Stimulated activated naive B cell treated with anti-CD40 and anti-IgM and Interleukin-4, amounts not matched to agents 10 μg/mL and 1 μg/mL and 100 μg/mL, for 72 hours (primary cell): ENCODE measurements at regions not wholly inside any gene's neighbourhood (a gene's known extent, or its start where the extent isn't known, plus 50 kb on each side); places are given as distances from the start of the nearest gene placed in this dataset.

Source experiments
- ATAC-seq, 2 donors: fragments of 150-1000 bp; cut with Tn5 transposase; replicated peaks; 2 replicates each; pipeline ENCODE4 v1.10.0; 2021; ENCODE audit warnings: moderate library complexity in 1 of 2
- DNase-seq: peaks from one replicate; pipeline ENCODE4 v3.0.0; 2021
- H3K27ac Mint-ChIP-seq: one replicate; pipeline ENCODE4 v1.8.0; 2022; ENCODE audit warnings: mild to moderate bottlenecking, mixed read lengths
- H3K27me3 Mint-ChIP-seq, 2 donors: one replicate each; pipeline ENCODE4 v1.8.0; 2022; ENCODE audit warnings: mixed read lengths in 2 of 2
- H3K36me3 Mint-ChIP-seq, 2 donors: one replicate each; pipeline ENCODE4 v1.8.0; 2022; ENCODE audit warnings: mixed read lengths in 2 of 2, mild to moderate bottlenecking in 1 of 2
- H3K4me1 Mint-ChIP-seq, 2 donors: one replicate each; pipeline ENCODE4 v1.8.0; 2022; ENCODE audit warnings: mixed read lengths in 2 of 2, mild to moderate bottlenecking in 1 of 2
- H3K4me3 Mint-ChIP-seq, 2 donors: one replicate each; pipeline ENCODE4 v1.8.0; 2022; ENCODE audit warnings: mild to moderate bottlenecking in 2 of 2, mixed read lengths in 2 of 2, moderate library complexity in 1 of 2
- H3K9me3 Mint-ChIP-seq, 2 donors: one replicate each; pipeline ENCODE4 v1.8.0; 2022; ENCODE audit warnings: mixed read lengths in 2 of 2, mild to moderate bottlenecking in 1 of 2

DNA sequence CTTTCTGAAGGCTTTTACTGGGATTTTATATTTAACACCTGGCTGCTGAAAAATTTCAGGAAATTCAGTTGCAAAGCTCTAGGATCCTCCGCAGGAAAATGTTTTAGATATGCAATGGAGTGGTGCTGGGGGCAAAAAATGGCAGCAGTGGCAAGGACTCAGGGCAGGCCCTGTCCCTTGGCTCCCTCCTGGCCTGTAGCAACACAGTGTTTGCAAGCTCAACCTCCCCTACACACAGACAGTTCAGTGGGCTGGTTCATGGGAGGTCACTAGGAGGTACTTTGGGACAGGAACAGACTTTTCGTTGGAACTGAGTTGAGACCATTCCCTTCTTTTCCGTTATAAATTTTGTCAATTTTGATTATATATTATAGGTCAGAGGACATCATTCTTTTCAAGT, 270.4 kb downstream of the ADAMTS20 start:
- no peak overlapping the region for H3K27ac Mint-ChIP-seq
- H3K36me3 Mint-ChIP-seq, result peaks cover 0 to 3% of the 10 kb centered on the region in 2 donors
- no peaks in the 10 kb centered on the region for H3K27me3 Mint-ChIP-seq
- peaks cover 10 to 21% of the 10 kb centered on the region in 2 donors for H3K4me1 Mint-ChIP-seq
- no peak for ATAC-seq
- no peak for DNase-seq
- H3K9me3 Mint-ChIP-seq, result peaks cover 0 to 1% of the 10 kb centered on the region in 2 donors
- no peak overlapping the region for H3K4me3 Mint-ChIP-seq

DNA sequence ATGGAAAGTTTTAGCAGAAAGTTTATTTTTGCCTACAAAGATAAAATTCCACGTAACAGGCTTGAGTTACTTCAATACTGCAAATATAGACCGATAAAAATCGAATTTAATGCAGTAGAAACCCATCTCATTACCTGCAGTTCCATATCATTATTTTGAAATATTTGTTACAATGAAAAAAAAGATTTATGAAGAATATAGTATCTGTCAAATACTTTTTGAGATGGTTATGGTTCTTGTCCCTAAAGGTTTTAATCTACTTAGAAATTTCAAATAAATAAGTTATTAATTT, 273.5 kb downstream of the ADAMTS20 start:
- no peaks in the 10 kb centered on the region for H3K27me3 Mint-ChIP-seq
- no peak for ATAC-seq
- no peak overlapping the region for H3K4me3 Mint-ChIP-seq
- DNase-seq, result no peak
- H3K4me1 Mint-ChIP-seq, result peaks cover 26 to 41% of the 10 kb centered on the region in 2 donors
- H3K36me3 Mint-ChIP-seq, result peaks cover 0 to 3% of the 10 kb centered on the region in 2 donors
- peaks cover 3 to 4% of the 10 kb centered on the region in 2 donors for H3K9me3 Mint-ChIP-seq
- no peak overlapping the region for H3K27ac Mint-ChIP-seq

DNA sequence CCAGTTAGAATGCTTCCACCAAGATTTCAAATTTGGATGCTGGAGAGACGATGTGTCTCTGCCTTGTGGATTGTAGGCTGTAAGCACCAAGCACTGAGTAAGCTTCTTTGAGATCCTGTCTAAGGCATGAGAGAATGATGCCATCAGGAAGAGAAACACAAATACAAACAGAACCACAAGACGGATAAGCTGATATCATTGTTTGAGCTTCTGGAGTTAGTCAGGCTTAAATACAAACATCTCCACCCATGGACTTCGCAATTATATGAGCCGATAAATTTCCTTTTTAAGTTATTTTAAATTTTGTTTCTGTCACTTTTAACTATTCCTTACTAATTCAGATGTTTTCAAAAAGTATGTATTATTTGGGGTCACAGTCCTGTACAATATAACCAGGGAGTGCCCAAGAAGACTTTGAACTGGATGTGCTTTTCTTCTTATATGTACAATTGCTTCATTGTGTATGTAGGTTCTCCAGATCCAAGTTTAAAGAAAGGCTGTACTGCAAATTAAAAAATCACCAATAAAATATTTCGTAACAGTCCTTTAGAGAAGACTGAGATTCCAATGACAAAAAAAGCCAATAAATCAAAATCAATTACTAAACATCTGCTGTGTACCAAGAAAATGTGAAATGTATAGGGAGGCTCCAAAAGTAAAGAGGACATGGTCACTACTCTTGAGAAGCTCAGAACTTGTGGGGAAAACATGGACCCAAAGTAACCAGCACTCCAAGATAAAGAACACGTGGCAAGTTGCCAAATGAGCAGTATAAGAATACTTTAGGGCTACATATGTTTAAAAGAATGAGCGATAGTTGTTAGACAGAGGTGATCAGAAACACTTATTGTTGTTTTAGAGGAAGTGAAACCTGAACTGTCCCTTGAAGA, 274.1 kb downstream of the ADAMTS20 start:
- peaks cover 26 to 41% of the 10 kb centered on the region in 2 donors for H3K4me1 Mint-ChIP-seq
- no peak overlapping the region for H3K27ac Mint-ChIP-seq
- ATAC-seq, result peak; percentile 92 to 94
- no peak for DNase-seq
- no peak overlapping the region for H3K4me3 Mint-ChIP-seq
- no peaks in the 10 kb centered on the region for H3K27me3 Mint-ChIP-seq
- peaks cover 3 to 4% of the 10 kb centered on the region in 2 donors for H3K9me3 Mint-ChIP-seq
- H3K36me3 Mint-ChIP-seq, result peaks cover 0 to 3% of the 10 kb centered on the region in 2 donors

DNA sequence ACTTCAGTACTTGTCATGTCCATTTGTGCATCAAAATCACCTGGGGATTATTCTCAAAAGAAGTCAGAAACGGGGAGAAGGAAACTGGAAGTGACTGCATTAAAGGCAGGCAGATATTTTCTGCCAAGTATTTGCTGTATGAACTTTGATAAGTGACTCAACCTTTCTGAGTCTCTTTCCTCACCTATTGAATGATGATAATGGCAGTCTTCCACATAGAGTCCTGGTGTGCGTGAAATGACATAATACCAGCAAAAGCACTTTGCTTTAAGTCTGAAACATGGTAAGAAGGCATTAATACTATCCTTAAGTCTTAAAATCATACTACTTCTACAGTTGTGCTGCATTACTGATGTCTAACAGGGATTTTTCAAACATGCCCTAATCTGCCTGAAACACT, 278.5 kb downstream of the ADAMTS20 start:
- DNase-seq (no peak), ATAC-seq (no peak)
- Mint-ChIP-seq H3K27me3 (no peaks in the 10 kb centered on the region), H3K27ac (no peak overlapping the region), H3K4me3 (no peak overlapping the region), H3K9me3 (peaks cover 3% of the 10 kb centered on the region in 2 donors), H3K4me1 (peaks cover 31 to 44% of the 10 kb centered on the region in 2 donors), H3K36me3 (no peaks in the 10 kb centered on the region)

DNA sequence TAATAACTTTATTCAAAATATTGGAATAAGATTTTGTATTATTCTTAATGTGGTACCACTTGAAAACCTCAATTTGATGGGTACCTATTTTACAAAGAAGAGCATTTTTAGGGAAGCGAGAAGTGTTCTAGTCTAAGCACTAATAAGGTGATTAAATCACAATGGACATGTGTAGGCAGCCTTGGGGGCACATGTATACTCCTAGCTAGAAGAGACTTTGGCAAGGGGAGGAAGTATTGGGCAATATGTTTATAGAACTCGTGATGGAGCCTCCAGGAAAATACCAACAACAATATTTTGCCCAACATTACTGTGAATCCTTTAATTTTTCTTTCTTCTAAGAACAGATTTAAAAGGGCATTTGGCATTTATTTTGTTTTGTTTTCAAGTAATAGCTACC, 280.3 kb downstream of the ADAMTS20 start:
- H3K4me3 Mint-ChIP-seq, result no peak overlapping the region
- H3K27me3 Mint-ChIP-seq, result no peaks in the 10 kb centered on the region
- no peaks in the 10 kb centered on the region for H3K36me3 Mint-ChIP-seq
- no peak overlapping the region for H3K27ac Mint-ChIP-seq
- H3K4me1 Mint-ChIP-seq, result peaks cover 24 to 29% of the 10 kb centered on the region in 2 donors
- DNase-seq (no peak), ATAC-seq (peak in 1 of 2 donors; percentile 47)
- H3K9me3 Mint-ChIP-seq, result peaks cover 3% of the 10 kb centered on the region in 2 donors

DNA sequence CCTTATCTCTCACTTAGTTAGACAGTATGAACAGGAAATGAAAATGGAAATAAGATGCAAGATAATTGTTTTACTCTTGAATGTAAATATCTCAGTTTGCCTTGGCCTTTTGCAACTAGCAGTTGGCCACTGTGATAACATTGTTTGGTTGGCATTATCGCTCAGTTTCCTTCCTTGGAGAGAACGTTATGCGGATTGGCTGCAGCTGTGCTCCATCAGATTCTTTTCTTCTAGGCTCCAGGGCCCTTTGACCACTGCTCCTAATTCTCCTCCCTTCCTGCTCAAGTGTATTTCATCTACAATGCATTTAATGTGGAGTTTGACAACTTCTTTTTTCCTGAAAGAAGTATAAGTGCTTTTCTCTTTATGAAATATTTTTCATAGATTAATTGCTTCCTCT, 284.2 kb downstream of the ADAMTS20 start:
- ATAC-seq, result no peak
- no peaks in the 10 kb centered on the region for H3K36me3 Mint-ChIP-seq
- peaks cover 0 to 2% of the 10 kb centered on the region in 2 donors for H3K9me3 Mint-ChIP-seq
- peaks cover 0 to 6% of the 10 kb centered on the region in 2 donors for H3K27me3 Mint-ChIP-seq
- no peak overlapping the region for H3K27ac Mint-ChIP-seq
- no peak for DNase-seq
- peaks cover 7 to 8% of the 10 kb centered on the region in 2 donors for H3K4me1 Mint-ChIP-seq
- H3K4me3 Mint-ChIP-seq, result no peak overlapping the region

DNA sequence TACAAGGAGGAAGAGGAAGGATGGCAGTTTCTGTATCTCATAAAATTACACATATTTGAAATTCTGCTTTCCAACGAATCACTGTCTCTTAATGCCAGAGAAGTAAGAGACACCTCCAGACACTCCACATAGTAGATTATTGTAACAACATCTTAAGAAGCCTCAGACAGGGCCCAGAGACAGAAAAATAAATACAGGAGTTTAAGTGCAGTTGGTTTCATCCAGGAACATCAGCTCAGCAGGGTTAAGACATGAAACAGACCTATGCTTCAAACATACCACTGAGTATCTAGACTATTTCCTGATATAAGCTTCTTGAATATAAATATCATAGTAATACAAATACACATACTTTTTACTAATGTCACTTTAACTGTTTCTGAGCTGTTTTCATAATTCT, 290.3 kb downstream of the ADAMTS20 start:
- Mint-ChIP-seq H3K27ac (no peak overlapping the region), H3K9me3 (peaks cover 0 to 2% of the 10 kb centered on the region in 2 donors), H3K27me3 (peaks cover 9 to 12% of the 10 kb centered on the region in 2 donors), H3K36me3 (no peaks in the 10 kb centered on the region), H3K4me3 (no peak overlapping the region), H3K4me1 (no peaks in the 10 kb centered on the region)
- no peak for ATAC-seq
- no peak for DNase-seq

DNA sequence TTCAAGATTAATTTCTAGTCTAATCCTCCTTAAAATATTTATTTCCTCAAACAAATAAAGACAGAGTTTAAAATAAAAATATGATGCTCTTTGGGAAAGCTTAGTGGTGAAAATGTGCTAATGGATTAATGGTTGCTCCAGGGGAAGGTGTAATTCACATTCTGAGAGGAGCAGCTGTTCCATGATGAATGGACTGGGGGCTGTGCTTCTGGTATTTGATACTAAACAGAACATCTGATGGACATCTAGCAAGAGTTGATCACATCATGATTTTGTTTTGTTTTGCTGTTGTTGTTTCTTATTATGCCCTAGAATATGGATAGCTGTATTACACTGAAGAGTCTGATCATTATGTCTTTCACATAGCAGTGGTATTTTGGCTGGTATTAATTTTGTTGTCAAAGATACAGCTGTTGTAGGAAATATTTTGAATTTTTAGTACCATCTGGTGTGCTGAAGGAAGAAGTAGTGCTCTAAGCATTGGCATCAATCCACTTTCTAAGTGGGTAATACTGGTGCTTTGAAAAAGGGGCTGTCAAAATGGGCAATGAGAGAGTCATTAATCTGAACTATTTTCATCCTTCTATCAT, 296.4 kb downstream of the ADAMTS20 start:
- H3K27ac Mint-ChIP-seq, result no peak overlapping the region
- no peak for ATAC-seq
- no peaks in the 10 kb centered on the region for H3K4me1 Mint-ChIP-seq
- H3K36me3 Mint-ChIP-seq, result no peaks in the 10 kb centered on the region
- H3K4me3 Mint-ChIP-seq, result no peak overlapping the region
- DNase-seq, result no peak
- no peaks in the 10 kb centered on the region for H3K9me3 Mint-ChIP-seq
- peaks cover 6 to 9% of the 10 kb centered on the region in 2 donors for H3K27me3 Mint-ChIP-seq

DNA sequence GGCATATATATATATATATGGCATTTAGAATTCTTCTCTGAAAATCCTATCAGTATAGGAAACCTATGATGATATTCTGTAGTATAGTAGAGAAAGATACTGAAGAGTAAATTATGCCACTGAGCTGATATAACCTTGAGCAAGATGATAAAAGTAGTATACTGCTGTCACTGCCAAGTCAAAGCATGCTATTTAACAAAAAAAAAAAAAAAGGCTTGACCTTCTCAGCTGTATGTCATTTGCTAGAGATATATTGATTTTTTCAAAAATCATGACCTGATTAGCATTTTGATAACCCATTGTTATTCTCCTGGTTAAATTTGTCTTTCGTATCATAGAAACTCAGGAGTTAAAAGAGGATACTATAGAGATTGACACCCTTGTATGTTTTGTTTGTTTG, 299.4 kb downstream of the ADAMTS20 start:
- Mint-ChIP-seq H3K9me3 (no peaks in the 10 kb centered on the region), H3K27ac (no peak overlapping the region), H3K4me3 (no peak overlapping the region), H3K27me3 (peaks cover 0 to 2% of the 10 kb centered on the region in 2 donors), H3K36me3 (no peaks in the 10 kb centered on the region), H3K4me1 (no peaks in the 10 kb centered on the region)
- no peak for DNase-seq
- ATAC-seq, result no peak

DNA sequence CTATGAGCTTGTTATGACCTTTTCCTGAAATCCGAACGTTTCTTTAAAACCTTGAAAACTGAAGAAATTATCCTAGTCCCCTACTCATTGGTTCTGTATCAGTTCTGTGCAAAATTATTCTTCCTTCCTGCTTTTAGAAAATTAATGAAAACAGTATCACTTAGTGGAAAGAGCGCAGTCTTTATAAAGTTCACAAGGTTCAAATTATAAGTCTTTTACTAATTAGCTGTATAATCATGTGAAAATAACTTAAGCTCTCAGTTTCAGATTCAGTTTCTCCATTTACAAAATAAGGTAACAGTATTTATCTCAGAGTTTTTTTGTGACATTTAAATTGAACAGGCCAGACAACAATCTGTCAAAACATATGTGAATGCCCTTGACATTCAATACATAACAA, 306.1 kb downstream of the ADAMTS20 start:
- no peak overlapping the region for H3K4me3 Mint-ChIP-seq
- DNase-seq (no peak), ATAC-seq (no peak)
- no peaks in the 10 kb centered on the region for H3K4me1 Mint-ChIP-seq
- H3K27ac Mint-ChIP-seq, result no peak overlapping the region
- no peaks in the 10 kb centered on the region for H3K36me3 Mint-ChIP-seq
- peaks cover 5 to 7% of the 10 kb centered on the region in 2 donors for H3K27me3 Mint-ChIP-seq
- H3K9me3 Mint-ChIP-seq, result no peaks in the 10 kb centered on the region

DNA sequence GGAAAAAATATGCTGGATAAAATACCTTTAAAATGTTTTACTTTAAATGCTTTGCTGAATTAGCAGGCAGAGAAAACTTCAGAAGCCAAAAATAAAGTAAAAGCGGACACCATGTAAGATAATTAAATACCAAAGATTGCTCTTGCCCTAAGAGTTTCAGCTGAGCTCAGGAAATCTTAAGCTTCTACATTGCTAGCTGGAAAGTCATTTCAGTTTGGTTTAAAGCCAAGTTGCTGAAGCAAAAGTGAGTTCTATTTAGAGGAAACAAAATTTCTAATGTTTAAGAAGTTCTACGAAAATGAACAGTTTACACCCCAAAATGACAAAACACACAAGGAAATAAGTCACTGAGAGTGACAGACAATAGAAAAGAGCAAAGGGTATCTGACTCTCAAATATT, 310.0 kb downstream of the ADAMTS20 start:
- H3K27ac Mint-ChIP-seq, result no peak overlapping the region
- H3K36me3 Mint-ChIP-seq, result no peaks in the 10 kb centered on the region
- H3K4me1 Mint-ChIP-seq, result peaks cover 4% of the 10 kb centered on the region in 2 donors
- no peak for ATAC-seq
- peaks cover 0 to 2% of the 10 kb centered on the region in 2 donors for H3K9me3 Mint-ChIP-seq
- H3K4me3 Mint-ChIP-seq, result no peak overlapping the region
- no peak for DNase-seq
- H3K27me3 Mint-ChIP-seq, result peaks cover 5 to 7% of the 10 kb centered on the region in 2 donors

DNA sequence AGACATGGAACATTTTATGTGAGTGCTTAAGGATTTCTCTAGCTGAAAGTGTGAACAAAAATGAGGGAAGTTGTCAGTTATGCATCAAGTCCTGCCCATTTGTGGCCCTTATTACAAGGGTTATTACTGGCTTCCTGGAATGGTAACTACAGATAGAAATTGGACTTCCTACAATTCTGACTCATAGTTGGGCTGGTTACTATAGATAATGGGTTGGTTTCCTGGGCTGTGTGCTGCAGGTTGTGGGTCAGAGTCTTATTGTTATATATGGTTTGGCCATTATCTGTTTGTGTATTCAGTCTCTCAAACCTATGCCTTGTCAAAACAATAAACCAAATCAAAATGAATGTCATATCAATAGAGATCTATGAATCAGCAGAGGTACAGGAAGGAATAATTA, 313.7 kb downstream of the ADAMTS20 start:
- H3K36me3 Mint-ChIP-seq, result no peaks in the 10 kb centered on the region
- no peak overlapping the region for H3K4me3 Mint-ChIP-seq
- no peak overlapping the region for H3K27ac Mint-ChIP-seq
- H3K27me3 Mint-ChIP-seq, result peaks cover 0 to 3% of the 10 kb centered on the region in 2 donors
- peaks cover 0 to 2% of the 10 kb centered on the region in 2 donors for H3K9me3 Mint-ChIP-seq
- H3K4me1 Mint-ChIP-seq, result peaks cover 4 to 7% of the 10 kb centered on the region in 2 donors
- ATAC-seq (peak in 1 of 2 donors; percentile 25), DNase-seq (no peak)

DNA sequence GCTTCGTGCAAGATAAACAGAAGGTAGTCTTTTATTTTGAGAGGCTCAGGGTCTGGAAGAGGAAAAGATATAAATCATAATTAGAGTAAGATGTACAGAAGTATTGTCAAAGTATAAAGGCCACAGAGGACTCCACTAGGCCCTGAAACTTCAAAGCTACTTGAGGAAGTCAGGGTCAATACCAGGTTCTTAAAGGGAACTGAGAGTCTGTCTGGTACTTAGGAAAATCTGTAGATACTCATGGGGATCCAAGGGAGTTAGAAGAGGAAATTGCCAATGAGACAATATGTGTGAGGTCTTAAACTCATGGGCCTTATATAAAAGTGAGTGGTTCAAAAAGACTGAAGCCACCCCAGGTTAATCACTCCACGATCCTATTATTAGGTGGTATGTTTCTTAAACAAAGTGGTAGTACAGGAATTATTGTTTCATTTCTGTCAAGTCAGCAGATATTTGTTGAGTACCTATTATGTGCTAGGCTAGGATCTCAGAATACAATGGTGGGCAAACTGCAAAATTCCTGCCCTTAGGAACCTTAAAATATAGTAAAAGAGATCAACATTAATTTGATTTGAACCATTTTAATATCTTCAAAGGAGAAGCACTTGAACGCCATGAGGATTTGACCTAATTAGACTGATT, 314.6 kb downstream of the ADAMTS20 start:
- Mint-ChIP-seq H3K36me3 (no peaks in the 10 kb centered on the region), H3K27ac (no peak overlapping the region), H3K4me1 (peaks cover 4 to 7% of the 10 kb centered on the region in 2 donors), H3K4me3 (no peak overlapping the region), H3K27me3 (peaks cover 0 to 3% of the 10 kb centered on the region in 2 donors), H3K9me3 (peaks cover 0 to 2% of the 10 kb centered on the region in 2 donors)
- ATAC-seq (peak; percentile 62 to 70), DNase-seq (no peak)

DNA sequence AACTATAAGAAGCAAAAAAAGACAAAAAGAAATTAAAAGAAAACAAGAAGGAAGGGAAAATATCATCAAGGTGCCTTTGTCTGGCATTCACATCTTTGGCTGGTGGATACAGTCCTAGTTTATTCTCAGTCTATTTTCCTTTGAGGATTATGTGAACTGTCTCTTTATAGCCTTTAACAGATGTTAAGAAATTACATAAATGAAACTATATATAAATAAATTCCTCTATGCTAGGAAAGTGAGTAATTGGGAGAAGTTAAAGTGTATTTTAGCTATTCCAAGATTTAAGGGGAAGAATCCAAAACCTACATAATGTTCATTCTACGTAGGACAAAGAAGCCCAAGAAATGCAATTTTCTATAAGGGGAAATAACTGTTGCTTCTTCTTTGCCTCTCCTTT, 316.3 kb downstream of the ADAMTS20 start:
- Mint-ChIP-seq H3K27ac (no peak overlapping the region), H3K9me3 (peaks cover 0 to 2% of the 10 kb centered on the region in 2 donors), H3K4me3 (no peak overlapping the region), H3K4me1 (peaks cover 4 to 7% of the 10 kb centered on the region in 2 donors), H3K36me3 (no peaks in the 10 kb centered on the region), H3K27me3 (peaks cover 0 to 3% of the 10 kb centered on the region in 2 donors)
- DNase-seq (no peak), ATAC-seq (no peak)
